OCI-LY3 (cell line): ENCODE measurements at regions not wholly inside any gene's neighbourhood (a gene's known extent, or its start where the extent isn't known, plus 50 kb on each side); places are given as distances from the start of the nearest gene placed in this dataset.

Source experiments
- H2AFZ ChIP-seq: fragments of 200-600, 300-600 bp; shearing (Covaris generic); 2 replicates; pipeline ENCODE4 v1.6.0; 2014; ENCODE audit warnings: antibody characterized with exemption, low read depth, low read length
- H3K27ac ChIP-seq: fragments of 200-600, 300-600 bp; sonication (generic); 2 replicates; pipeline ENCODE4 v1.5.1; 2014; ENCODE audit warnings: mild to moderate bottlenecking, low read length, moderate library complexity, mixed read lengths
- H3K27me3 ChIP-seq: fragments of 200-600, 300-600 bp; sonication (generic); 2 replicates; pipeline ENCODE4 v1.6.1; 2014; ENCODE audit warnings: low read depth, low read length, mixed read lengths
- H3K36me3 ChIP-seq: fragments of 200-600, 300-600 bp; sonication (generic); replicated peaks from 2 replicates; pipeline ENCODE3; 2014; ENCODE audit warnings: low read depth, low read length, mixed read lengths
- H3K4me1 ChIP-seq: fragments of 300-600, 200-600 bp; sonication (generic); 2 replicates; pipeline ENCODE4 v1.6.1; 2014; ENCODE audit warnings: low read length, mixed read lengths
- H3K4me2 ChIP-seq: fragments of 200-600, 300-600 bp; sonication (generic); 2 replicates; pipeline ENCODE4 v1.6.1; 2014; ENCODE audit warnings: low read length, mixed read lengths
- H3K4me3 ChIP-seq: fragments of 300-600, 200-600 bp; sonication (generic); 2 replicates; pipeline ENCODE4 v1.5.1; 2014; ENCODE audit warnings: antibody characterized with exemption, mild to moderate bottlenecking, low read length, moderate library complexity
- H3K79me2 ChIP-seq: fragments of 300-600, 200-600 bp; shearing (Covaris generic); 2 replicates; pipeline ENCODE4 v1.6.1; 2014; ENCODE audit warnings: mild to moderate bottlenecking, low read length, mixed read lengths
- H3K9ac ChIP-seq: fragments of 300-600, 200-600 bp; shearing (Covaris generic); 2 replicates; pipeline ENCODE4 v1.6.0; 2014; ENCODE audit warnings: mild to moderate bottlenecking, low read length, moderate library complexity
- H3K9me3 ChIP-seq: fragments of 200-600, 300-600 bp; shearing (Covaris generic); 2 replicates; pipeline ENCODE4 v1.6.1; 2014; ENCODE audit warnings: low read length, mixed read lengths; ENCODE audit not compliant: insufficient read depth
- H4K20me1 ChIP-seq: fragments of 200-600, 300-600 bp; sonication (generic); 2 replicates; pipeline ENCODE4 v1.6.1; 2016; ENCODE audit warnings: low read length, mixed read lengths; ENCODE audit not compliant: insufficient read depth
- CTCF ChIP-seq: fragments of 200-600, 300-600 bp; sonication (generic); IDR thresholded peaks from 2 replicates; pipeline ENCODE4 v1.5.1; 2014; ENCODE audit warnings: antibody characterized with exemption, low read length, low read depth
- EZH2phosphoT487 ChIP-seq: fragments of 200-600 bp; shearing (Covaris generic); IDR thresholded peaks from 2 replicates; pipeline ENCODE4 v1.6.1; 2018; ENCODE audit warnings: antibody characterized with exemption, mixed run types, low read depth

- no peaks in the 10 kb centered on the region for H4K20me1 ChIP-seq
- TF ChIP-seq EZH2phosphoT487 (no peak), CTCF (no peak)
- no peak overlapping the region for H3K27ac ChIP-seq
- H3K36me3 ChIP-seq: no peaks in the 10 kb centered on the region
- H3K27me3 ChIP-seq: no peaks in the 10 kb centered on the region
- H3K4me1 ChIP-seq: peaks cover 4% of the 10 kb centered on the region; the same call in 1 of the 2 replicates
- H3K4me3 ChIP-seq: no peak overlapping the region
- H3K9me3 ChIP-seq: no peaks in the 10 kb centered on the region
- H2AFZ ChIP-seq: no peak overlapping the region
- H3K79me2 ChIP-seq: no peaks in the 10 kb centered on the region
- H3K4me2 ChIP-seq: no peak overlapping the region
- H3K9ac ChIP-seq: no peak overlapping the region
These were observed 1147.1 kb upstream of the SPRY2 start for GRCh38 chr13:81488021-81488420.

GRCh38 chr13:81487151-81487550 lies 1146.2 kb upstream of the SPRY2 start:
- H3K9me3 ChIP-seq: no peaks in the 10 kb centered on the region
- peak overlapping the region; percentile 57 for H3K4me3 ChIP-seq
- TF ChIP-seq CTCF: peak; percentile 88
- TF ChIP-seq EZH2phosphoT487: no peak
- H3K79me2 ChIP-seq: no peaks in the 10 kb centered on the region
- no peaks in the 10 kb centered on the region for H4K20me1 ChIP-seq
- H3K27me3 ChIP-seq: no peaks in the 10 kb centered on the region
- H3K36me3 ChIP-seq: no peaks in the 10 kb centered on the region
- H2AFZ ChIP-seq: peak overlapping the region; percentile 93
- peaks cover 4% of the 10 kb centered on the region; the same call in 1 of the 2 replicates for H3K4me1 ChIP-seq
- 0 out of 2 replicates have a peak overlapping the region, but pooled peaks have one; percentile 11 for H3K9ac ChIP-seq
- no peak overlapping the region for H3K27ac ChIP-seq
- peak overlapping the region; percentile 64 for H3K4me2 ChIP-seq

- Histone ChIP-seq H3K27ac (no peak overlapping the region), H3K27me3 (no peaks in the 10 kb centered on the region), H3K4me1 (no peaks in the 10 kb centered on the region), H2AFZ (no peak overlapping the region), H3K4me2 (no peak overlapping the region), H3K36me3 (no peaks in the 10 kb centered on the region), H4K20me1 (no peaks in the 10 kb centered on the region), H3K9me3 (no peaks in the 10 kb centered on the region), H3K9ac (no peak overlapping the region), H3K4me3 (no peak overlapping the region), H3K79me2 (no peaks in the 10 kb centered on the region)
- TF ChIP-seq CTCF (peak; percentile 32), EZH2phosphoT487 (no peak)
These were observed 1139.7 kb upstream of the SPRY2 start for GRCh38 chr13:81480634-81481033.

GRCh38 chr13:81473366-81473899 lies 1132.5 kb upstream of the SPRY2 start:
- Histone ChIP-seq H4K20me1 (no peaks in the 10 kb centered on the region), H3K9ac (no peak overlapping the region), H3K9me3 (no peaks in the 10 kb centered on the region), H3K27me3 (no peaks in the 10 kb centered on the region), H3K36me3 (no peaks in the 10 kb centered on the region), H3K4me1 (no peaks in the 10 kb centered on the region), H3K4me3 (no peak overlapping the region), H2AFZ (peak overlapping the region; percentile 63; the same call in 1 of the 2 replicates), H3K27ac (no peak overlapping the region), H3K79me2 (no peaks in the 10 kb centered on the region), H3K4me2 (no peak overlapping the region)
- TF ChIP-seq CTCF: no peak
- TF ChIP-seq EZH2phosphoT487: no peak
